IMR-90 (cell line): ENCODE measurements at regions not wholly inside any gene's neighbourhood (a gene's known extent, or its start where the extent isn't known, plus 50 kb on each side); places are given as distances from the start of the nearest gene placed in this dataset.

ENCODE experiments used
- ATAC-seq: fragments of 200-7000 bp; cut with Tn5 transposase; 2 replicates; pipeline ENCODE4 v1.9.1; 2020; ENCODE audit warnings: low read depth, mild to moderate bottlenecking, moderate library complexity
- BruUV-seq: library from RNA; stranded (reverse); fragments of 400-500 nt; replicated peaks from 2 replicates; lab custom pipeline; 2021; lab: Mats Ljungman, UMichigan
- CTCF ChIA-PET: fragments of 300-600 bp; formaldehyde crosslinking; extraction: SDS; loops from one replicate; lab custom pipeline; 2021; ENCODE audit warnings: antibody characterized with exemption; lab: Yijun Ruan, JAX
- POLR2A ChIA-PET: fragments of 300-600 bp; sonication (Branson Sonifier 250); formaldehyde crosslinking; loops from one replicate; lab custom pipeline; 2022; ENCODE audit warnings: antibody characterized with exemption; ENCODE audit not compliant: unreplicated experiment; lab: Charles Lee
- DNase-seq: peaks from one replicate; pipeline ENCODE4 v3.0.0; 2013
- H2AFZ ChIP-seq: replicated peaks from 2 replicates; pipeline ENCODE3; 2013; ENCODE audit warnings: low read length, mild to moderate bottlenecking; ENCODE audit not compliant: poor library complexity
- H2AK5ac ChIP-seq: 2 replicates; pipeline ENCODE4 v1.6.1; 2013; ENCODE audit warnings: low read depth, low read length, inconsistent platforms
- H2AK9ac ChIP-seq: replicated peaks from 2 replicates; pipeline ENCODE3; 2013; ENCODE audit warnings: mild to moderate bottlenecking, low read depth, low read length, moderate library complexity; ENCODE audit not compliant: poor library complexity
- H2BK120ac ChIP-seq: 2 replicates; pipeline ENCODE4 v1.6.1; 2013; ENCODE audit warnings: low read depth, low read length, inconsistent platforms
- H2BK15ac ChIP-seq: 3 replicates; pipeline ENCODE4 v1.6.1; 2013; ENCODE audit warnings: low read depth, low read length, inconsistent platforms
- H2BK20ac ChIP-seq: 2 replicates; pipeline ENCODE4 v1.6.1; 2013; ENCODE audit warnings: low read depth, mild to moderate bottlenecking, inconsistent platforms, low read length, moderate library complexity
- H2BK5ac ChIP-seq: 2 replicates; pipeline ENCODE4 v1.6.1; 2013; ENCODE audit warnings: mild to moderate bottlenecking, low read depth, low read length, inconsistent platforms; ENCODE audit not compliant: poor library complexity, severe bottlenecking
- H3K14ac ChIP-seq: replicated peaks from 2 replicates; pipeline ENCODE4 v1.6.1; 2013; ENCODE audit warnings: low read depth, low read length, inconsistent platforms
- H3K18ac ChIP-seq: 2 replicates; pipeline ENCODE4 v1.6.1; 2013; ENCODE audit warnings: low read depth, low read length, control low read depth
- H3K23ac ChIP-seq: 2 replicates; pipeline ENCODE4 v1.6.1; 2013; ENCODE audit warnings: low read depth, low read length, inconsistent platforms
- H3K27ac ChIP-seq: 2 replicates; pipeline ENCODE4 v1.5.1; 2013; ENCODE audit warnings: mild to moderate bottlenecking, control low read depth, low read length; ENCODE audit not compliant: insufficient read depth
- H3K27me3 ChIP-seq: 2 replicates; pipeline ENCODE4 v1.6.1; 2013; ENCODE audit warnings: low read length; ENCODE audit not compliant: control insufficient read depth, insufficient read depth
- H3K36me3 ChIP-seq: 2 replicates; pipeline ENCODE4 v1.6.1; 2013; ENCODE audit warnings: low read length, mixed read lengths; ENCODE audit not compliant: control insufficient read depth, insufficient read depth
- H3K4ac ChIP-seq: 2 replicates; pipeline ENCODE4 v1.6.1; 2013; ENCODE audit warnings: low read depth, low read length, inconsistent platforms
- H3K4me1 ChIP-seq: 2 replicates; pipeline ENCODE4 v1.6.1; 2013; ENCODE audit warnings: low read length, mixed read lengths; ENCODE audit not compliant: control insufficient read depth, insufficient read depth
- H3K4me2 ChIP-seq: 2 replicates; pipeline ENCODE4 v1.6.1; 2013; ENCODE audit warnings: low read depth, mild to moderate bottlenecking, control low read depth, low read length, moderate library complexity
- H3K4me3 ChIP-seq: 2 replicates; pipeline ENCODE4 v1.5.1; 2013; ENCODE audit warnings: low read depth, mild to moderate bottlenecking, control low read depth, low read length, moderate library complexity; ENCODE audit not compliant: insufficient read depth
- H3K56ac ChIP-seq: 2 replicates; pipeline ENCODE4 v1.6.1; 2013; ENCODE audit warnings: low read length, inconsistent platforms; ENCODE audit not compliant: insufficient read depth; ENCODE audit errors: extremely low read depth
- H3K79me1 ChIP-seq, 2 experiments: 2 replicates each; pipeline ENCODE4 v1.6.1; 2013; ENCODE audit warnings: low read length in 2 of 2, inconsistent platforms in 1 of 2, low read depth in 1 of 2
- H3K9ac ChIP-seq: 2 replicates; pipeline ENCODE4 v1.6.1; 2013; ENCODE audit warnings: low read depth, low read length, control low read depth
- H3K9me1 ChIP-seq: 2 replicates; pipeline ENCODE4 v1.6.1; 2013; ENCODE audit warnings: low read length, inconsistent platforms; ENCODE audit not compliant: insufficient read depth
- H3K9me3 ChIP-seq: 2 replicates; pipeline ENCODE4 v1.6.1; 2013; ENCODE audit warnings: low read length; ENCODE audit not compliant: control insufficient read depth, insufficient read depth
- H4K20me1 ChIP-seq: 2 replicates; pipeline ENCODE4 v1.6.1; 2013; ENCODE audit warnings: low read length, inconsistent platforms; ENCODE audit not compliant: insufficient read depth
- H4K5ac ChIP-seq: 2 replicates; pipeline ENCODE4 v1.6.1; 2013; ENCODE audit warnings: mild to moderate bottlenecking, low read depth, low read length, control low read depth
- H4K8ac ChIP-seq, 2 experiments: 2 replicates each; pipeline ENCODE4 v1.6.1; 2013; ENCODE audit warnings: low read depth in 2 of 2, low read length in 2 of 2, control low read depth in 1 of 2, inconsistent platforms in 1 of 2
- H4K91ac ChIP-seq: 2 replicates; pipeline ENCODE4 v1.6.1; 2013; ENCODE audit warnings: low read depth, low read length, inconsistent platforms; ENCODE audit not compliant: insufficient read depth
- FOS ChIP-seq: fragments of 150-350 bp; IDR thresholded peaks from 2 replicates; pipeline ENCODE4 v1.6.1; 2016; ENCODE audit warnings: low read depth, low read length
- NFE2L2 ChIP-seq: fragments of 150-350 bp; IDR thresholded peaks from 2 replicates; pipeline ENCODE4 v1.6.1; 2016; ENCODE audit warnings: low read depth, mild to moderate bottlenecking, low read length
- USF2 ChIP-seq: fragments of 150-350 bp; IDR thresholded peaks from 2 replicates; pipeline ENCODE4 v1.6.1; 2017; ENCODE audit warnings: mild to moderate bottlenecking, antibody characterized with exemption, low read length, low read depth
- WGBS, 2 experiments: methylation state at CpG; one replicate each; pipeline versions ENCODE4 v1.1.5 to v1.1.7; 2013; ENCODE audit warnings: missing lambda C conversion rate in 2 of 2; ENCODE audit not compliant: insufficient read length in 1 of 2; ENCODE audit errors: extremely low coverage in 2 of 2; 5-methylcytosine and 5-hydroxymethylcytosine counted together
- dilution Hi-C: fragments of 300-500 bp; cut with HindIII; formaldehyde crosslinking; loops from one replicate; pipeline ENCODE4 v1.14.3; 2018; ENCODE audit warnings: low sequenced_read_pairs; ENCODE audit not compliant: unreplicated experiment
- in situ Hi-C: fragments of 300-500 bp; cut with MboI; formaldehyde crosslinking; loops from 3 replicates; pipeline ENCODE4 v1.14.3; 2019; ENCODE audit warnings: low sequenced_read_pairs, inconsistent platforms, mixed read lengths
- intact Hi-C: fragments of 100-400 bp; cut with micrococcal nuclease; formaldehyde crosslinking; loops from 2 replicates; pipeline ENCODE4 v1.10.0; 2022
- TF ChIP-seq, protein P1 (sequence below): fragments of 150-350 bp; IDR thresholded peaks from 2 replicates; pipeline ENCODE4 v1.6.1; 2016; ENCODE audit warnings: low read depth, mild to moderate bottlenecking, low read length, moderate library complexity, borderline replicate concordance

GRCh38 chr6:103983011-103983410 lies 876.7 kb downstream of the HACE1 start:
- H3K36me3 ChIP-seq: no peaks in the 10 kb centered on the region
- no peaks in the 10 kb centered on the region for H3K4me1 ChIP-seq
- no peak overlapping the region for H3K27ac ChIP-seq
- POLR2A ChIA-PET: no interaction called here
- H3K18ac ChIP-seq: no peak overlapping the region
- H3K23ac ChIP-seq: no peak overlapping the region
- H2BK5ac ChIP-seq: no peak overlapping the region
- H3K9me3 ChIP-seq: no peaks in the 10 kb centered on the region; the same call in 1 of the 2 replicates
- H3K14ac ChIP-seq: no peak overlapping the region
- H4K20me1 ChIP-seq: no peaks in the 10 kb centered on the region
- ATAC-seq (no peak), DNase-seq (no peak)
- no peak for TF ChIP-seq FOS
- TF ChIP-seq, protein P1, sequence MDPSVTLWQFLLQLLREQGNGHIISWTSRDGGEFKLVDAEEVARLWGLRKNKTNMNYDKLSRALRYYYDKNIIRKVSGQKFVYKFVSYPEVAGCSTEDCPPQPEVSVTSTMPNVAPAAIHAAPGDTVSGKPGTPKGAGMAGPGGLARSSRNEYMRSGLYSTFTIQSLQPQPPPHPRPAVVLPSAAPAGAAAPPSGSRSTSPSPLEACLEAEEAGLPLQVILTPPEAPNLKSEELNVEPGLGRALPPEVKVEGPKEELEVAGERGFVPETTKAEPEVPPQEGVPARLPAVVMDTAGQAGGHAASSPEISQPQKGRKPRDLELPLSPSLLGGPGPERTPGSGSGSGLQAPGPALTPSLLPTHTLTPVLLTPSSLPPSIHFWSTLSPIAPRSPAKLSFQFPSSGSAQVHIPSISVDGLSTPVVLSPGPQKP: no peak
- no peak for TF ChIP-seq NFE2L2
- no peak for TF ChIP-seq USF2
- no peak overlapping the region for H4K8ac ChIP-seq
- H3K79me1 ChIP-seq: no peaks in the 10 kb centered on the region
- H2AFZ ChIP-seq: no peak overlapping the region
- no peak overlapping the region for H4K91ac ChIP-seq
- WGBS, 2 experiments: no CpG with 5 or more reads among the region's 5 CpGs
- CTCF ChIA-PET: no interaction called here
- dilution Hi-C loops: no loop called here
- no peak overlapping the region for H2BK20ac ChIP-seq
- intact Hi-C loops: no loop called here
- H3K56ac ChIP-seq: no peak overlapping the region
- H2AK5ac ChIP-seq: no peak overlapping the region
- no peak overlapping the region for H3K4ac ChIP-seq
- no peaks in the 10 kb centered on the region for H3K9me1 ChIP-seq
- H3K4me2 ChIP-seq: no peak overlapping the region
- H3K27me3 ChIP-seq: no peaks in the 10 kb centered on the region
- in situ Hi-C loops: no loop called here
- no peak overlapping the region for H2BK120ac ChIP-seq
- H2BK15ac ChIP-seq: no peak overlapping the region
- no TSS peak for BruUV-seq
- no peak overlapping the region for H2AK9ac ChIP-seq
- no peak overlapping the region for H3K4me3 ChIP-seq
- H4K5ac ChIP-seq: no peak overlapping the region
- H3K9ac ChIP-seq: no peak overlapping the region
